Stimulated activated CD8-positive, alpha-beta memory T cell treated with anti-CD3 and anti-CD28 coated beads, Interleukin-4, amount 100 ng/mL, for 48 hours (primary cell): ENCODE measurements at regions not wholly inside any gene's neighbourhood (a gene's known extent, or its start where the extent isn't known, plus 50 kb on each side); places are given as distances from the start of the nearest gene placed in this dataset.
"Not testable (repeated sequence)": the region's sequence is repeated elsewhere in the genome, so short reads cannot be mapped to it uniquely, and the experiment has no call there.

ENCODE experiments used
- DNase-seq: peaks from one replicate; pipeline ENCODE4 v3.0.0-alpha.2; 2020

GRCh38 chr1:72482736-72483413 is 200.5 kb upstream of the NEGR1 start:
- DNase-seq: no peak

DNA sequence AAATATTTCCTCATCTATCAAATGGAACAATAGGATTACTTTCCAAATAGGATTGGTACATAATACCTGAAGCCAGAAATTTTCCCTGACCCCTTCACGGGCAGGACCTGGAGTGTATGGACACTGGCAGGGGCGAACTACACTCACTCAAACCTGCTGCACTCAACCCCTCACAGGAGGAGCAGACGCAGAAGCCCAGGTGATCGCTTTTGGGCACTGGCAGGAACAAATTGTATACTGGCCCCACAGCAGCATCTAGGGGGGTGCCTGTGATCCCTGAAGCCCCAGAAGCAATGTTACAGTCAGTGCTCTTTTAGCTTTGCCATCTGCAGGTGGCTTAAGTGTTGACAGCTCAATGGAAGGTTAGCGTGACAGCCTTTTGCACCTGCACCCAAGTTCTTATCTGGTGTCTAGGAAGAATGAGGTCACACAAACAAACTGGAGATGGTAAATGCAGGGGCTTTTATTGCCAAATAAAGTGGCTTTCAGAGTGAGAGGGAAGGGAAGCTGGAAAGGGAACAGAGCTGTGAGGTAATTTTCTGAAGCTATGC is 199.2 kb upstream of the NEGR1 start:
- DNase-seq: no peak

- DNase-seq: no peak
Measured at GRCh38 chr1:72466376-72466775, 184.0 kb upstream of the NEGR1 start.

DNA sequence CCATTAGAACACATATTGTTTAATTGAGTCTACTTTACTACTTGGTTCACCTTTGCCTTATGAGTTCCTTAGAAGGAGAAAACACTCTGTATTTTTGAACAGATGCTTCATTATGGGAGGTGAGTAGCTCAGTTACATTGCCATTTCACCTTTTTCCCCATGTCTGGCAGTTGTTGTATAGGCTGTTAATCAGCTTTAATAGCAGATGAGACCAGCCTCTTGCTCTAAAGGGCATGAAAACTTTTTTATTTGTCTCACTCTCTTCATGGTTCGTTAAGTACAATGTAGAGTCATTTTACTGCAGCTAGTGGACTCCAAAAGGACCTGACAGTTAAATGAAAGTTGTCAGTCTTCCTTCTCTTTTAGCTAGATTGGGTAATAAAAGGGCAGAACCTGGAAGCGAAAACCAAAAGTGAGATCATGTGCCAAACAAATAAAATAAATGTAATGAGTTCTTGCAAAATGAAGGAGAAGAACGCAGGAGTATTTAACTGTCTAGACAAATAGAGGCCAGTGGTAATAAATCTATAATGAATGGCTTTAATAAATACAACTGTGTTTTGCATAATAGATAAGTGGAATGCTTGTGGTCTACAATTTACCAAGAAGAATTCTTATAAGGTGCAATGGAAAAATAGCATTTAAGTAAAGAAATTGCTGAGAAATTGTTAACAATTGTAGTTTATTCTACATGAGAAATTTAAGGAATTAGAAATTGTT is 180.0 kb upstream of the NEGR1 start:
- DNase-seq: no peak

DNA sequence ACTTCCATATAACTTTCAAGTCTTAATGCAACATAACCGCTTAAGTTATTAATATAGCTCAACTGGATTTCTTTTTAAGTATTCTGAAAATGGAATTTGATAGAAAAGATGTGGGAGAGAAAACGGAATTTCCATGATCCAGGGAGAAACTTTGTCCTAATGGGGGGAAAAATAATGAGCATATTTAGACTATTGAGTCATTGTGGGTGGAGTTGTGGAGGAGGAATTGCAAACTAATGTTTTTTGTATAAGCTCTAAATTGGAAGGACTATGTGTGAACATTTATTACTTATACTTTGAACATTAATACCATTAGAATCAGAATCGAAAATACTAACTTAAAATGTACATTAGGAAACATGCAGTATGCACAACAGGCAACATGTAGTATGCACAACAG is 159.9 kb upstream of the NEGR1 start:
- no peak for DNase-seq

GRCh38 chr1:72439036-72439435 is 156.7 kb upstream of the NEGR1 start:
- no peak for DNase-seq

GRCh38 chr1:72438270-72438669 is 155.9 kb upstream of the NEGR1 start:
- DNase-seq: no peak

DNA sequence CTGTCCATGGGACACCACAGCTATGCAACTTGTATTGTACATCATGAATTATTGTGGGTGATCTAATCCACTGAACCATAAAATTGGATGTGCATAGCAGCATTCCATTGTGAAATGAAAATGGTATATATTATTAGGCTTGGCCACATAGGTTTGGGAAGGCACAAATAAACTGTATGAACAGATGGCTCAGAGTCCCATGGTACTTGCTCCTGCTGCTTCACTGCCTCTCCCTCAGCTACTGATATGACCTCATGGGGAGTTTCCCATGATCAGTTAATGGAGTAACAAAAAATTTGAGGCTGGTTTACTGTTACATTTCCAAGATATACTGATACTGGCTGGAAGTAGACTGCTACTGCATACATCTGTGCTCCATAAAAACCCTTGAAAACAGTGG is 152.7 kb upstream of the NEGR1 start:
- DNase-seq: no peak

DNA sequence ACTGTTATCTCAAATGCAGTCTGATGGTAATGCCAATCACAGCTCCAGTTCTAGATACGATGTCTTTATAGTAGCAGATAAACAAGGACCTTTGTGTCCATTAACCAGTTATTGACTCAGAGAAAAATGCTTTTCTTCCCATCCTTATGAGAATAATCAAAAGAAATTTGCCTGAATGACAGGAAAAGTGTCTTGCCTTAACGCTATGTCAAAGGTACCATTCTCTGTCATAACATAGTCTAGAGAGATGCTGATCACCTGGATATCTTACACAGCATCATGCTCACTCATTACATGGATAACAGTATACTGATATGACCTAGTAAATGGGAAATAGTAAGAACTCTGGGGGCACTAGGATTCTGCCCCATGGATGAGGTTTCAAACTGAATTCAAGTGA is 151.7 kb upstream of the NEGR1 start:
- DNase-seq: no peak

GRCh38 chr1:72433591-72433990 is 151.3 kb upstream of the NEGR1 start:
- no peak for DNase-seq

GRCh38 chr1:72432645-72433267 is 150.4 kb upstream of the NEGR1 start:
- DNase-seq: no peak

GRCh38 chr1:72431810-72432209 is 149.5 kb upstream of the NEGR1 start:
- no peak for DNase-seq

DNA sequence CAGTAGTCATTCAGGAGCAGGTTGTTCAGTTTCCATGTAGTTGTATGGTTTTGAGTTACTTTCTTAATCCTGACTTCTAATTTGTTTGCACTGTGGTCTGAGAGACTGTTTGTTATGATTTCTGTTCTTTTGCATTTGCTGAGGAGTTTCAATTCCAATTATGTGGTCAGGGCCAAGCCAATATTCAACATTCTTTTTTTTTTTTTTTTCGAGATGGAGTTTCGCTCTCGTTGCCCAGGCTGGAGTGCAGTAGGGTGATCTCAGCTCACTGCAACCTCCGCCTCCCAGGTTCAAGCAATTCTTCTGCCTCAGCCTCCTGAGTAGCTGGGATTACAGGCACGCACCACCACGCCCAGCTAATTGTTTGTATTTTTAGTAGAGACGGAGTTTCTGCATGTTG is 145.9 kb upstream of the NEGR1 start:
- not testable (repeated sequence) for DNase-seq

DNA sequence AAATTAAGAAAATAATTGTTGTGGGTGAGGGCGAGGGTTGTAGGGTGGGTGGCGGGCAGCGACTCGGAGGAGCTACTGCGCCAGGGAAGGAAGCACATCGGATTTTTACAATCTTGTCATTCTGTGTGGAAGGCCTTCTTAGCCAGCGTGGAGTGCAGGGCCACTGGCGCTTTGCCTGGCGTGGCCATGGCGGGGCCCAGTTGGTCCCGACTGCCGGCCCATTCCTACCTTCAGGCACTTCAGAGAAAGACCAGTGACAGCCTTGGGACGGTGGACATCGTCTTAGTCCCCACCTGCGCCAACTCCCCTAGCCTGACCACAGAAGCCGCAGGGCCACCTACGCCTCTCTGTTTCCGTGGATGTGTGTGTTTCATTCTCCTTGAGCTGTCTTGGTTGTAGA is 136.9 kb upstream of the NEGR1 start:
- DNase-seq: no peak

DNA sequence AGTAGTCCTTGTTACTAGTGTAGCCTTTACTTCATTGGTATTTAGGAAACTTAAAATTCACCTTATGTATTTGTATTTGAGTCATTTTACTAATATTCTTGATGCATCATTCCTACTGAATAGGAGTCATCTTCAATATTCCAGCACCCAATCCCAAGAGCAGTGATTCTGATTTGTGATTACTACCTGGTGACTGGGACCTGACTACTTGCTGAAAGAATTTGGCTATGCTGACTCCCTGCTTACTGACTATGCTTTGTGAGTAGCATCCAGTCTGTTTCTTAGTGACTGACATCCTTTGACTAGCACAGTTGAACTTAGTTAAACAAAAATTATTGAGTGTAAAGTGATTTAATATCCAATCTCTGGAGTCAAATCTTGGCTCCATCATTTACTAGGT is 129.9 kb upstream of the NEGR1 start:
- DNase-seq: no peak

- no peak for DNase-seq
Measured at GRCh38 chr1:72399807-72400206, 117.5 kb upstream of the NEGR1 start.

DNA sequence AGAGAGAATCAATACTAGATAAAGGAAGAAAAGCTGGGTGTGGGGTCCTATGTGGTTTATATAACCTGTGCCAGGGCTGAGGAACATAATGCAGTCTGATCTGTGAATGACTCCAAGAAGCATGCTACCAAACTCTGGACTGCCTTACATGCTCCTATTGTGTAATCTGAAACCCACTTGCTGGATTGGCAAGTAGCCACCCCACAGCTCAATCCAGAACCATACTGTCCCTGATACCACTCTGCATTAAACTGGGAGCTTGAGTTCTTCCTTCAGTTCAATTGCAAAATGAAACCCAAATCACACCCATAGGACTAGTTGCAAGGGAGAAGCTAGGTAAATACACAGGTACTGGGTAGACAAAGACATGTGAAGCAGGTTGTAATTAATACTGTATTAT is 115.4 kb upstream of the NEGR1 start:
- no peak for DNase-seq

GRCh38 chr1:72394457-72394856 is 112.1 kb upstream of the NEGR1 start:
- DNase-seq: no peak

GRCh38 chr1:72379072-72379471 is 96.7 kb upstream of the NEGR1 start:
- DNase-seq: no peak

GRCh38 chr1:72375226-72375625 is 92.9 kb upstream of the NEGR1 start:
- DNase-seq: no peak

DNA sequence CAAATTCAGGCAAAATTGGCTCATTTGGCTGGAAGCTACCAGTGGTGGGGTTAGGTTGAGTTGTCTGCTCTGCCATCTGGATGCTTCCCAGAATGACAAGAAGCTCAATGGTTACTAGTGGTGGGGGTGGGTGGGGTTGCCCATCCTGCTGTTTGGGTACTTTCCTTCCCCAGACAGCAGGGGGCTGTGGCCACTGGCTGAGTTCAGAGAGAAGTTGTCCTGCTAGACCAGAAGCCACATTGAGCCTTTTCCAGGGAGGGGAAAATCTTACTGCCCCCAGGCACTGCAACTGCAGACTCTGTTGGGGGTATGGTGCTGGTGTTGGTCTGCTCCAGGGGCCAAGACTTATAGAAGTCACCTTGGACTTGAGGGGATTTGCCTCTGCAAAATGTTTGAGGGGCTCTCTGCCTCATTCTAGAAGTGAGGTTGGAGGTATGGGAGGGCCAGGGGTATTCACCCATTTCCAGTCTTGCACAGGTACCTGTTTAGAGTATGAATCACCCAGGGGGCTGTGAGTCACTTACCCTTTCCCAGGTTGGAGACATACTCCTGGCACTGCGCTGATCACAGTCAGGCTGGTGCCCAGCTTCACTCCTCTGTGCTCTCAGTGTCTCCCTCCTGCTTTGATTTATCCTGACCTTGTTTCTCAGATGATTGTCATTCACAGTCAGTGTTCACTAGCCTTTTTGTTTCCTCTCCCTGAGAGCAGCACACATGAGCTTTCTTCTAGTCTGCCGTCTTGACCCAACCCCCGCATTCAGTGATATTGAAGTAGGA is 89.1 kb upstream of the NEGR1 start:
- DNase-seq: no peak

DNA sequence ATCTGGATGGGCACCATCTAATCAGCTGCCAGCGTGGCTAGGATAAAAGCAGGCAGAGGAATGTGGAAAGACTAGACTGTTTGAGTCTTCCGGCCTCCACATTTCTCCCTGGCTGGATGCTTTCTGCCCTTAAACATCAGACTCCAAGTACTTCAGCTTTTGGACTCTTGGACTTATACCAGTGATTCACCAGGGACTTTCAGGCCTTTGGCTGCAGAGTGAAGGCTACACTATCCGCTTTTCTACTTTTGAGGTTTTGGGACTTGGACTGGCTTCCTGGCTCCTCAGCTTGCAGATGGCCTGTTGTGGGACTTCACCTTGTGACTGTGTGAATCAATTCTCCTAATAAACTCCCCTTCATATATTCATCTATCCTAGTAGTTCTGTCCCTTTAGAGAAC is 88.5 kb upstream of the NEGR1 start:
- not testable (repeated sequence) for DNase-seq

GRCh38 chr1:72369069-72369757 is 86.9 kb upstream of the NEGR1 start:
- DNase-seq: no peak
